NCI-H446 treated with DMSO at 0.1 percent for 48 hours (cell line): ENCODE measurements at regions not wholly inside any gene's neighbourhood (a gene's known extent, or its start where the extent isn't known, plus 50 kb on each side); places are given as distances from the start of the nearest gene placed in this dataset.
"Not testable (repeated sequence)": the region's sequence is repeated elsewhere in the genome, so short reads cannot be mapped to it uniquely, and the experiment has no call there.

ENCODE experiments used
- DNase-seq: peaks from one replicate; lab custom pipeline; 2025; lab: John Stamatoyannopoulos, UW

DNA sequence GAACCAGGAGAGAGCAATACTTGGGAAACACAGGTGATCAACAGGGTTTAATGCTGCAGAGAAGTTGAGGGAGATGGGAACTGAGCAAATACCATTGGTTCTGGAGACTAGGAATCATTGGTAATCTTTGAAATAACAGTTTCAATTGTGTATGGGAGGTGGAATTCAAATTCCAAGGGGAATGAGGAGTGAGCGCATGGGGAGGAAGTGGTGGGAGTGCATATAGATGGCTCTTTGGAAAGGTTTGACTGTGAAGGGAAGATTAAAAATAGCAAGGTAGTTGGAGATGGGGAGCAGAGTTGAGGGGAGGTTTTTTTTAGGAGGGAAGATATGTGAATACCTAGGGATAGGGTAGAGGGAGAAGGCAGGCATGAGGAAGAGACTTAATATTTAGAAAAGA lies 51.1 kb upstream of the ROPN1 start:
- DNase-seq, result no peak

- DNase-seq, result no peak
These were observed 53.0 kb upstream of the ROPN1 start for GRCh38 chr3:124044956-124045355.

- no peak for DNase-seq
These were observed 57.3 kb upstream of the ROPN1 start for GRCh38 chr3:124048967-124049798.

- DNase-seq, result no peak
These were observed 59.7 kb upstream of the ROPN1 start for GRCh38 chr3:124051636-124052035.

DNA sequence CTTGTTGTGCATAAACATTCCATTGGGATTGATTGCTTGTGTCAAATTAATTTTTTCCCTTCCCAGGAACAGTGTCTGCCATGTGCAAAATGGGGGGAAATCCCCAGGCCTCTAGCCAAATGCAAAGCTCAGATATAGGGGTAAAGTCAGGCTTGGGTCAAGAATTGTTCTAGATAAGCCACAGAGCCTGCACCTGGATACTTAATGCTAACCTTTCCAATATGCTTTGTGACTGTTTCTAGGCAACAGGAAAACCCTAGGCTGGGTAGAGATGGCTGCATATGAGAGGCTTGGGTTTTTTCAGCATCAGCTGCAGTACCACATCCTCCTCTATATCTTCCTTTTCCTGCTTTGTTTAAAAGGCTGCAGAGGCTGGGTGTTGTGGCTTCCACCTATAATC lies 61.9 kb upstream of the ROPN1 start:
- DNase-seq, result no peak

- DNase-seq, result no peak
These were observed 64.9 kb upstream of the ROPN1 start for GRCh38 chr3:124056846-124057245.

DNA sequence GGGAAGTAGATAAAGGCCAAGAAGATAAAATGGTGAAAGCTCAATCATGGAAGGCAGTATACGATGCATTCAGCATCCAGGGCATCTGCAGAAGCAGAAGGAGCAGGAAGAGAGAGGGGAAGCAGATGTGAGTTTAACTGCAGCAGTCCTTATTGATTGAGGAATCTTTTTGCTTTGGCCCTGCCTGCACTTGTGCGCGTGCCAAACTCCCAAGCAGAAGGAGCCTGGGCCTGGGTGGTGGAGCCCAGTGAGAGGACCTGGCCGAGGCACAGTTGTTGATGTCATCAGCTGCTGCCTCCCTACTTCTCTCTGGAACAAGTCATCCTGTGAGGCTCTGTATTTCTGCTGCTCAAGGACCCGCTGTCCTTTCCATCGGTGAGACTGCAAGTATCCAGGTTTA lies 65.5 kb upstream of the ROPN1 start:
- DNase-seq, result peak; percentile 81

- DNase-seq, result no peak
These were observed 67.7 kb upstream of the ROPN1 start for GRCh38 chr3:124059580-124059979.

DNA sequence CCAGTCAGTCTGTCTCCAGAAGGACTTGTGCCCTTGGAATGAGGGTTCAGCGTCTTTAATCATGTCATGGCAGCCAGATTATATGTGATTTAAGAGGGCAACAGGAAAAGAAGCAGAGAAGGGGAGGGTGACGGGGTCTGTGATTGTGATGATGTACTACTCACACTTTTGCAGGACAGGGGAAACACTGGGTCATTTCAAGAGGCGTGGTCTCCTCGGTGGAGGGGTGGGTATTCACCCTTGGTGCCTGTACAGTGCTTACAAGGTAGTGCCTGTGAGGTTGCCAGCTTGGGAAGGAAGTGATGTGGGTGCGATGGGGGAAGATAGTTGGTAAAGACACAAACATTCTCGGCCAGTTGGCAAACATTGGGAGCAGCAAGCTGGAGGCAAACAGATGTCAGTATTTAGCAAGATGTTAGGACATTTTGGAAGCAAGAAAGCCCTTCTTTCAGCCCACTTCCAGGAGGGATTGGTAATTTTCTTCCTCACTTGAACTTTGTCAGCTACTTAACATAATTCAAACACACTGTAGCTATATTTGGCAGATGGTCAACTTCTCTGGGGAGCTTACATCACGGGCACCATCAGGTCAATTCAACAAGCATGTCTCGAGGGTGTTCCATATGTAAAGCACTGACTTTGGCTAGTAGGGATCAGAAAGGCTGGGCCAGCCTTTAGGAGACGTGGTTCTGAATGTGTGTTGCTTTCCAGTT lies 71.4 kb upstream of the ROPN1 start:
- DNase-seq, result peak; percentile 92

DNA sequence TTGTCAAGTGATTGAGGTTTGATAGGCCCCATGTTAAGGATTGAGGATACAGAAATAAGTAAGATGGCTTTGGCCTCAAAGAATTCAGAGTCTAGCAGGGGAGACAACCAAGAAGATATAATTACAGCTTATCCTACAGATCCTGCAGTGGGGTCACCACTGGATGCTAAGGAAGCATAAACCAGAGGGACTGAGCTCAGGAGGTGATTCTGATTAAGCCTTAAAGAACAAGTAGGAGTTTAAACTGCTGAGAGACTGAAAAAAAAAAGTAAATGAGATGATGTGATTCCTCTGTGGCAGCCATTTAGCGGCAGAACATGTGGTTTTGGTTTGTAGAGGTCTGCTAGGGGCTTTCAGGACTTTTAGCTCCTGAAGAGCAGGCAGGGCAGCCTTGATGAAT lies 72.1 kb upstream of the ROPN1 start:
- no peak for DNase-seq

GRCh38 chr3:124066543-124066942 lies 74.6 kb upstream of the ROPN1 start:
- DNase-seq, result not testable (repeated sequence)

DNA sequence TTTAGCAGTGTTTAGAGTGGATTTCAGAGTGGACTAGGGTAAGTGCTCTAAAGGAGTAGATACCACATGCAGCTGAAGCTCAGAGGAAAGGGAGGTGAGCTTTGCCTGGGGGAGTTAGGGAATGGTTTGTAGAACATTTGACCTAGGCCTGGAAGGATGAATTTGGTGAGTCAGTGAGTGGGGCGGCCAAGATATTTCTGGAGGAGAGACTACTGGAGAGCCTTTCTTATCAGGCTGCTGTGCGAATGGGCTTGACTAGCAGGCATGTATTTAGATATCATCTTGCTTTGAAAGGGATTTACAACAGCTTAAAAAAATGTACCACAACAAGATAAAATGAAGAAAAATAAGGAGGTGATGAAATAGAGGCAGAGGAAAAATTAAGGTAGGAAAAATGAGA lies 77.8 kb upstream of the ROPN1 start:
- DNase-seq, result not testable (repeated sequence)

DNA sequence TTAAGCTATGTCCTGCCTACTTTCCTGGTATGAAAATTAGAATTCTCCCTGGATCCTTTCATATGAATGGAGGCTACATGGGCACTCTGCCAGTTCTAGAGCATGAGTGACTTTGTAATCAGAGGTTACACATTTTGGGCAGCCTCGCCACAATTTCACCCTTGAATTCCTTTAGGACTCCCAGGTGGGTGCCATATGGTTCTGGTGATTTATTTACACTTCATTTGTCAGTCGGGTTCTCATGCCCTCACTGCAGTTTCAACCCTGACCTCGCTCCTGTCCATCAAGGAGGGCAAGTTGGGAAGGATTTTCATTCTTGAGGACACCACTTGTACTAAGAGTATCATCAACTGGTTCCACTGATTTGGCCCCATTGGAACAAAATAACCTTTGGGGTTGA lies 83.2 kb upstream of the ROPN1 start:
- DNase-seq, result peak; percentile 61

- no peak for DNase-seq
These were observed 83.8 kb upstream of the ROPN1 start for GRCh38 chr3:124075753-124076152.

- DNase-seq, result no peak
These were observed 84.3 kb upstream of the ROPN1 start for GRCh38 chr3:124076235-124076634.

DNA sequence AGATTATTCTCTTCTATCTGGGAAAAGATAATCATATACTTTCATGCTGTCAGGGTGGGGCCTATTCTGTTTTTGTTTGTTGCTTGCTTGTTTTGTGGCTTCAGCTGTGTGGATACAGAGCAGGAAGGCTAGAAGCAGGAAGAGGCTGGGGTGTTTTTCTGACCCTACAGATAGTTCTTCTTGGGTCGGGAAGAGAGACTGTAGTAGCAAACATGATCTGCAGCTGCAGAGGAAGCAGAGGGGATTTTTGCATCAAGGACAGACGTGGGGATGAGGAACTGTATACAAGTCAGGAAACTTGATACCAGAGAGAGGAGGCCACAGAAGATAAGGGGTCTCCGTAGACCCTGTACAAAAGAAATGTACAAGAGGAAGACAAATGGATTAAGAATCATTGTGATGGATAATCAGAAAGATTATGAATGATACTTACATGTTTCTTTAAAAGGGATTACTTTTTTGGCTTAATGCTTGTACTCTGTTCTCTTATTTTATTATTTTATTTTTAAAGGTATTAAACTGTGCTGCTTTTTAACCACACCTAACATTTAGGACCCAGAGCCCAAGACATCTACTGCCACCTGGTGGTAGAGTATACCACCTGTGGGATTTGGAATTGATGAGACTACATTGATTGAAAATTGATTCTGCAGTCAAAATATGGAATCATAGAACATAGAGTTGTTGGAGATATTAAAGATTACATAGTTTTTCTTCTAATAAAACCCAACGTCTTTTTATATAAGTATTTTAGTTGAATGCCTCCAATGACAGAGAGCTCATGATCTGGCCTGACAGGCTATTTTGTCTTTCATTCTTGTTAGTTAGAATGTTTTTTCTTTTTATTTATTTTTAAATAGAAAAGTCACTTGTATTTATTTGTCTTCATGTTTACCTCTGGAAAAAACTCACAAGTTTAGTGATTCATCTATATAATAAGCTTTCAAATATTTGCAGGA lies 87.3 kb upstream of the ROPN1 start:
- DNase-seq, result no peak

DNA sequence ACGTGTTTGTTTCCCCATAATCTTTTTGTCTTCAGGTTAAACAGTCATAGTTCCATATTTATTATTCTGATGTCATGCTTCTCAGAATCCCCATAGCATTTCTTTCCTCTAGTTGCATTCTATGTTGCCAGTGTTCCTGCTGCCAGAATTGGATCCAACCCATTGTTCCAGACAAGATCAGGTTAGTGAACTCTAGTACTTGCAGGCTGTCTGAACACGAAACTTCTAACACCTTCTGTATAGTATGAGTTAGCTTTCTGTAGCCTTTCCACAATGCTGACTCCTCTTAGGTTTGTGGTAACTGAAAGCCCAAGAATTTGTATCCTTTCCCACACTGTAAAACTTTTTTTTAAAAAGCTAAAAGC lies 88.0 kb upstream of the ROPN1 start:
- no peak for DNase-seq

DNA sequence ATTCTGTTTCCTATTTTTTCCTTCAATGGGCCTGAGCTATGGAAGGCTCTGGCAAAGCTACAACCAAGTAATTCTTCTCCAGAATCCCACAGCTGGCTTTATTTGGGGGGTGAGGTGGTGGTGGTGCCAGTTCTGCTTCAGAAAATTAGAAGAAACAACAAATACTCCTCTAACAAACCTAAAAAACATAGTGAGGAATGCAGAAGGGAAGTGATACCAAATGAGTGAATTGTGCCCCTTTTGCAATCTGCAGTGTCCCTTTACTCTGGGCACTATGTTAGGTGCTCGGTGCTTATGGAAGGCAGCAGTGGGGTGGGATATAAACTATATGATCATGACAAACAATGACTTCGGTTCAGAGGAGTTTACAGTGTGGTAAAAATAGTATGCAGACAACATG lies 90.4 kb upstream of the ROPN1 start:
- no peak for DNase-seq

- DNase-seq, result peak; percentile 32
These were observed 92.3 kb upstream of the ROPN1 start for GRCh38 chr3:124084022-124084881.

DNA sequence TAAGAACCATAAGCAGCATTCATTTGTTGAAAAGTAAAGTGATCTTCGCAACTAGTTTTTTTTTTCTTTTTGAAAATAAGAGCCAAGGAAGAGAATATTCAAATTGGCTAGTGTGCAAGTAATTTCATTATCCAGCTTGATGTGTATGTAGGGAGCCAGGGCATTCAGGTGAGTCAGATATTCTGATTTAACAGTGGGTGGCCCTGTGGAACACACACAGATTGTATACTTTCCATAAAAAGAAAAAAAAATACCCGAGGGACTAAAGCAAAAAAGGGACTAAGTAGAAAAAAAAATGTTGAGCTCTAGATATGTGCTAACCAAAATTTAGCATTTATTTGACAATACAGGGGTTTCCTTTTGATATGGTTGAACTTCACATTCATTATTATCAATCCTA lies 96.9 kb upstream of the ROPN1 start:
- no peak for DNase-seq

DNA sequence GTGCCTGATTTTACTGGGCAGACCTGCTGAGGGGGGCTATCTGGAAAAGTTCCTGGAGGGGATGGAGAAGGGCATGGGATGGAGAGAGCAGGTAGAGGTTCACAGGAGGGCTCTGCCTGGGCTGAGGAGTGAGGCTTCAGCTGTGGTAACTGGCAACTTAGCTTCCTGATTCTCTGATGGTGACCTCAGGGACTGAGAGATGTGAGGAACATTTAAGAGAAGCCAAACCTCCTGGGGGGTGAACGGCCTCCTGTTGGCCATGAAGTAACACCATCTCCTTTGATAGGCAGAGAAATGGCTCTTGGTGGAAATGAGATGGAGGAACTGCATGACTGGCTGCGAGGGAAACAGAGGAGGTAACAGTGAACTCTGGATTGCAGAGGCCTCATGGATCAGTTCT lies 97.3 kb upstream of the ROPN1 start:
- DNase-seq, result no peak

DNA sequence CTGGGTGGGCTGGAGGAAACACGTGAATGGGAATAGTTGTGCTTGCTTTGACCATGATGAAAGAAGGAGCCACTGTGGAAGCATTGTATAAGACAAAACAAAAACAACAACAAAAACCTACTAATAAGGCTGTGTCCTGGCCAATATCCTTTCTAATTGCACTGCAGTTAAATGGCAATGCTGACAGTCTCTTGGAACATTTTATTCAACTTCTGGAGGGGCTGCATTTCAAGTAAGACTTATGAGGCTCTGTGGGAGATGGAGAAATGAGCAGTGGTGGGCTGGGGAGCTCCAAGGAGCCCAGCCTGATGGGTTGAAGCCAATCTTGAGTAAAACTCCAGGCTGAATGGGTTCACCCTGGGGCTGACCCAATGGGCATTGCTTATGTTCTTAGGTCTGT lies 99.8 kb upstream of the ROPN1 start:
- DNase-seq, result no peak
